ENCODE measurements at regions not wholly inside any gene's neighbourhood (a gene's known extent, or its start where the extent isn't known, plus 50 kb on each side); places are given as distances from the start of the nearest gene placed in this dataset.

- TF ChIP-seq CTCF (IDR thresholded peaks at IDR 0.05) (peak in 5 of 6 experiments; percentile 18 to 51 (median 38)), POLR2AphosphoS5 (IDR thresholded peaks at IDR 0.05) (no peak)
These were observed 74.0 kb upstream of the CUX1 start for GRCh38 chr7:101743241-101743994.
